ENCODE measurements at regions not wholly inside any gene's neighbourhood (a gene's known extent, or its start where the extent isn't known, plus 50 kb on each side); places are given as distances from the start of the nearest gene placed in this dataset.

DNA sequence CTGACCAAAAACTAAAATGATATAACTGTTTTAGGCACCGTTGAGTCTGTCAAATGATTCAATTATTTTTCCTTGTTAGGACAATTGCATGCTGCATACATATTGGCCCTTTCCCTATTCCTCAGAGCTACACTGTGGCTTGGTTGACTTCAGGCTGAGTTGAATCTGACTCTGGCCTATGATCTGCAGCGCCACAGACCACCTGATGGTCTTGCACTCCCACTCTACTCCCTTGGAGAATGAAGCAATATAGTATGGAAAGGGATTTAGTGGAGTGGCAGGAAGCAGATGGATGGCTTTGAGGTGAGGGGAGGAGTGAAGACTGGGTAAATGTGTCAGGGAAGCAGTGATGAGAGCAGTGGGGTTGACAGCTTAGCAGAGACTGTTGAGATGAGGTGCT lies 579.0 kb upstream of the STXBP6 start:
- Histone ChIP-seq H3K9me3 (no peaks in the 10 kb centered on the region), H3K27me3 (no peaks in the 10 kb centered on the region), H3K4me1 (ENCODE audit: insufficient read depth) (no peaks in the 10 kb centered on the region), H3K36me3 (no peaks in the 10 kb centered on the region), H3K4me3 (no peak overlapping the region), H3K27ac (no peak overlapping the region)
- 71 to 85% (median 74%) methylated on average over 2 of the region's 2 CpGs for WGBS, 3 donors
- DNase-seq = no peak
- intact Hi-C loops (cut with DNase I) = no loop called here
- TF ChIP-seq, protein P1, sequence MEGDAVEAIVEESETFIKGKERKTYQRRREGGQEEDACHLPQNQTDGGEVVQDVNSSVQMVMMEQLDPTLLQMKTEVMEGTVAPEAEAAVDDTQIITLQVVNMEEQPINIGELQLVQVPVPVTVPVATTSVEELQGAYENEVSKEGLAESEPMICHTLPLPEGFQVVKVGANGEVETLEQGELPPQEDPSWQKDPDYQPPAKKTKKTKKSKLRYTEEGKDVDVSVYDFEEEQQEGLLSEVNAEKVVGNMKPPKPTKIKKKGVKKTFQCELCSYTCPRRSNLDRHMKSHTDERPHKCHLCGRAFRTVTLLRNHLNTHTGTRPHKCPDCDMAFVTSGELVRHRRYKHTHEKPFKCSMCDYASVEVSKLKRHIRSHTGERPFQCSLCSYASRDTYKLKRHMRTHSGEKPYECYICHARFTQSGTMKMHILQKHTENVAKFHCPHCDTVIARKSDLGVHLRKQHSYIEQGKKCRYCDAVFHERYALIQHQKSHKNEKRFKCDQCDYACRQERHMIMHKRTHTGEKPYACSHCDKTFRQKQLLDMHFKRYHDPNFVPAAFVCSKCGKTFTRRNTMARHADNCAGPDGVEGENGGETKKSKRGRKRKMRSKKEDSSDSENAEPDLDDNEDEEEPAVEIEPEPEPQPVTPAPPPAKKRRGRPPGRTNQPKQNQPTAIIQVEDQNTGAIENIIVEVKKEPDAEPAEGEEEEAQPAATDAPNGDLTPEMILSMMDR (IDR thresholded peaks at IDR 0.05) = no peak
- TF ChIP-seq EP300 (IDR thresholded peaks at IDR 0.05) = no peak
- no peak for TF ChIP-seq POLR2A (IDR thresholded peaks at IDR 0.05)

DNA sequence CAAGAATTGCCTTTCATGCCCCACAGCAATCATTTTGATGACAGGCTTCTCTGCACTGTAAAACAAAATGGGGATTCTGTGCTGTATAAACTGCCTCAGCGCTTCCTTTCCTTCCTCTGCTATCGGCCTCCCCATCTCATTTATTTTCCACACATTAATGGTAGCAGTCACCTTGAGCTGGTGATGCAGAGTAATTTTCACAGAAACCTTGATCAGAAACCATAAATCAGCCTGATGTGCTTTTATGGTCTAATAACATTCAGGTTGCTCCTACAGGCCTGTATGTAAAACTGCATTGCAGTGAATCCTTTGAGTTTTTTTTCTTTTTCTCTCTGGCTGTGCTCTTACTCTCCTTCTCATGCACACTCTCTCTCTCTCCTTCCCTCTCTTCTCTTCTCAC lies 578.4 kb upstream of the STXBP6 start:
- intact Hi-C loops (cut with DNase I) = no loop called here
- Histone ChIP-seq H3K27ac (no peak overlapping the region), H3K4me1 (ENCODE audit: insufficient read depth) (no peaks in the 10 kb centered on the region), H3K4me3 (no peak overlapping the region), H3K36me3 (no peaks in the 10 kb centered on the region), H3K9me3 (no peaks in the 10 kb centered on the region), H3K27me3 (no peaks in the 10 kb centered on the region)
- no peak for DNase-seq
- TF ChIP-seq, protein P1 (IDR thresholded peaks at IDR 0.05) = no peak
- WGBS, 3 donors = 78 to 85% (median 84%) methylated on average over 2 of the region's 2 CpGs

DNA sequence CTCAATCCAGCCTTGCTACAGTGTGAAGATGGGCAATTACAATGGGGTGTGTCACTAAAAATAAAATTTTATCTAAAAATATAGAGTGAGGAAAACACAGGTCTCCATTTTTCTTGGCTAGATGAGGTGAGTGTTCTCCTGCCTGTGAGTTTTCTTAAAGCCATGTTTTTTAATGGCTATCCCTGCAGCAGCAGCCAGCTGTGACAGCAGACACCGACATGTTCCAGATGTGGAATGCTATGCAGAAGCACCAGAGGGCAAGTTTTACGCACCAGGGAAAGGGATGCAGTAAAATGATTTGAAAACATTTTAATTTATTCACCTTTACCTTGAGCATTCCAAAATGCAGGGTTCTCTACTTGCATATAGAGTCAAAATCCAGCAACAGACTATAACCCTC lies 577.0 kb upstream of the STXBP6 start:
- no peak overlapping the region for H3K27ac ChIP-seq

DNA sequence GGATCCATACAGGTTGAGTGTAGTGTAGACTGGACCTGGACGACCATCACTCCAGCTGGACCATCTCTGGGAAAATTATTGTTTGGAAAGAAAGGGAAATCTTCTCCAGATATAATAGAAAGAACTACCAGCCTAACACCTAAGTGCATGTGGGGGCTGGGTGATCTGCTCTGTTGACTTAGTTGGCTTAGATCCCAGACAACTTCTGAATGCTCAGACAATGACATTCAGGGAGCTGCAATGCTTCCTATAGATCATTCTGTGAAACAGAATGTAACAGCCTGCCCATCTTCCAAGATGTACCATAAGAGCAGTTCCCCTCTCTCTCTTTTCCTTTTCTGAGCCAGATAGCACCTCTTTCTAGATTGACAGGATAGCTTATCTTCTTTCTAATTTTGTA lies 572.8 kb upstream of the STXBP6 start:
- intact Hi-C loops (cut with DNase I) = no loop called here
- no peak overlapping the region for H3K27ac ChIP-seq
- TF ChIP-seq POLR2A (IDR thresholded peaks at IDR 0.05) (no peak), EP300 (IDR thresholded peaks at IDR 0.05) (no peak)
- TF ChIP-seq, protein P1 (IDR thresholded peaks at IDR 0.05) = no peak
- no peaks in the 10 kb centered on the region for H3K27me3 ChIP-seq
- WGBS, 3 donors = 36 to 63% (median 50%) methylated on average over 1 of the region's 1 CpG
- DNase-seq = no peak
- H3K4me3 ChIP-seq = no peak overlapping the region
- H3K36me3 ChIP-seq = no peaks in the 10 kb centered on the region
- H3K4me1 ChIP-seq (ENCODE audit: insufficient read depth) = no peaks in the 10 kb centered on the region
- no peaks in the 10 kb centered on the region for H3K9me3 ChIP-seq

More for the DNA sequence above, 577.0 kb upstream of the STXBP6 start:
- H3K9me3 ChIP-seq = no peaks in the 10 kb centered on the region
- TF ChIP-seq EP300 (IDR thresholded peaks at IDR 0.05) (no peak), POLR2A (IDR thresholded peaks at IDR 0.05) (no peak)
- TF ChIP-seq, protein P1 (IDR thresholded peaks at IDR 0.05) = no peak
- no peak for DNase-seq
- no peaks in the 10 kb centered on the region for H3K4me1 ChIP-seq (ENCODE audit: insufficient read depth)
- no peak overlapping the region for H3K4me3 ChIP-seq
- intact Hi-C loops (cut with DNase I) = no loop called here
- no peaks in the 10 kb centered on the region for H3K36me3 ChIP-seq
- no peaks in the 10 kb centered on the region for H3K27me3 ChIP-seq
- WGBS, 3 donors = 13 to 32% (median 14%) methylated on average over 2 of the region's 2 CpGs

DNA sequence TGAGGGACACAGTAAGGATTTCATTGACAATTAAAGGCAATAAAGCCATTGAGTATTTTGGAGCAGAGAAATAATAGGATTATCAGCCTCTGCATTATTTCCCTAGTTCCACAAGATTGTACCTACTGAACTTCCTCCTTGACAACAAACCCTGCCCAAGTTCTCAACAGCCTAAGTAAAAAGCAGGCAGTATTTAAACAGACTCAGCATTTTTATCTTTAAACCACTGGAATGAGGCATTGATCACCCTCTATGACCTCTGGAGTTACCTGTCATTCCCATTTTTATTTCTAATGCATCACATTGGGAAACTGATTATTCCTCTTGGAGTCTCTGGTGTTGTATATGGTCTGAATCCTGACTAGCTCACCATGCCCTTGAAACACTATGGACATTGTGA lies 570.6 kb upstream of the STXBP6 start:
- Histone ChIP-seq H3K27ac (no peak overlapping the region), H3K9me3 (no peaks in the 10 kb centered on the region), H3K4me3 (no peak overlapping the region), H3K27me3 (no peaks in the 10 kb centered on the region), H3K36me3 (no peaks in the 10 kb centered on the region), H3K4me1 (ENCODE audit: insufficient read depth) (no peaks in the 10 kb centered on the region)
- no peak for TF ChIP-seq EP300 (IDR thresholded peaks at IDR 0.05)
- TF ChIP-seq POLR2A (IDR thresholded peaks at IDR 0.05) = no peak
- TF ChIP-seq, protein P1 (IDR thresholded peaks at IDR 0.05) = no peak
- intact Hi-C loops (cut with DNase I) = no loop called here
- DNase-seq = no peak
